Stimulated activated CD8-positive, alpha-beta memory T cell treated with anti-CD3 and anti-CD28 coated beads, Interleukin-4, amount 100 ng/mL, for 24 hours (primary cell): ENCODE measurements at regions not wholly inside any gene's neighbourhood (a gene's known extent, or its start where the extent isn't known, plus 50 kb on each side); places are given as distances from the start of the nearest gene placed in this dataset.

Experiments
- DNase-seq: peaks from one replicate; pipeline ENCODE4 v3.0.0-alpha.2; 2020; ENCODE audit warnings: low read depth

GRCh38 chr7:22676385-22676784 lies 50.6 kb upstream of the IL6 start:
- DNase-seq, result no peak

- DNase-seq, result no peak
These were observed 51.1 kb upstream of the IL6 start for GRCh38 chr7:22675917-22676343.

DNA sequence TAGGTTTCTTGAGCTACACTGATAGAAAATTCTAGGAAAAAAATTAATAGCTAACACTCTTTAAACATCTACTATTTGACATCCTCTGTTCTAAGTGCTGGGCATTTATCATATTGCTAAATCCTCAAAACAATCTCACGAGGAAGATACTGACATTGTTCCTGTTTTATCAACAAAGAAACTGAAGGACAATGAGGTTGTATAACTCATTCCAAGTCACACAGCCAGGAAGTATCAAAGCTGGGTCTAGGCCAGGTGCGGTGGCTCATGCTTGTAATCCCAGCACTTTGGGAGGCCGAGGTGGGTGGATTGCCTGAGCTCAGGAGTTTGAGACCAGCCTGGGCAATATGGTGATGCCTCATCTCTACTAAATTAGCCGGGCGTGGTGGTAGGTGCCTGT lies 51.6 kb upstream of the IL6 start:
- no peak for DNase-seq

- no peak for DNase-seq
These were observed 53.9 kb upstream of the IL6 start for GRCh38 chr7:22672846-22673680.

DNA sequence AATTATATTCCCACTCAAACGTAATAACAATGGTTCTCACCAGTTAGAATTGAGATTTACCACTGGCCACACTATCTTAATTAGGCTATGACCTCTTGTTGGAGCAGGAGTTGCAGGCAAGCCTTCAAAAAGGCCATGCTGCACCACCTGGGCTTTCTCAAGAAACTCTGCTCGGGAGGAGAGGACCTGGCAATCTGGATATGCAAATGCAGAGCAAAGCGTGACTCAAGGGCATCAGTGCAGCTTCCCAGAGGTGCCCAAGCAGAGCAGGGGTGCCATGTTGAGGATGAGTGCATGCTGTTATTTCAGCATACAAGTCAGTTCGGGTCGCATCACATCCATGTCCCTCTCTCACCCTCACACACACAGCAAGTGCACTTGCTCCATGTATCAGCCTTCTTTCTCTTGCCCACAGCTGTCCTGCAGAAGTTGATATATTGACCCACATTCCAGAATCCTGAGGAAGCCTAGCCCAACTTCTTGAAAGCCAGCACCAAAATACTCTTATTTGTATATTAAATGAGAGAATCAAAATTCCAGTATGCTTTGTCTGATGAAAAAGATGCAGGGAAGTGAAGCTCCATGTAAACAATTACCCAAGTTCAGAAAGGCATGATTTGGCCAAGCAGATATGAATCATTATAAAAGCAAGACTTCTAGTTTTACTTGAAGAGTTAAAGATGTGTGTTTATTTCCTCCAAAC lies 55.7 kb upstream of the IL6 start:
- no peak for DNase-seq

DNA sequence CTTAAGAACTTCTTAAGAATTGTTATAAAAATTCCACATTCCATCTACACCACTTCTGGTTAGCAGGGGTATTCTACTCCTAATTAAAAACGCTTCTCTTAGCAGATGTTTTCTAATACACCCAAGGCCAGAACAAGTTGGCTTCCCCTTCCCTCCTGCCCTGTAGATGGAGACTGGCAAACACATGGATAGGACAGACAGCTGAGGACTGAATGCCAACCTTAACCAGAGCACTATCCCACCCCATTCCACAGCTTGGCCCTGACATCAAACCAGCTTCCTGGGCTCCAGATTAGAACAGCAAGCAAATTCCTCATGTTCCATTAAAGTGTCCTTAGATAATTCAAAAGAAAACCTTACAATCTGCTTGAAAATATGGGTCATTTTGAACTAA lies 56.6 kb upstream of the IL6 start:
- no peak for DNase-seq

- DNase-seq, result no peak
These were observed 57.1 kb upstream of the IL6 start for GRCh38 chr7:22669692-22670421.

DNA sequence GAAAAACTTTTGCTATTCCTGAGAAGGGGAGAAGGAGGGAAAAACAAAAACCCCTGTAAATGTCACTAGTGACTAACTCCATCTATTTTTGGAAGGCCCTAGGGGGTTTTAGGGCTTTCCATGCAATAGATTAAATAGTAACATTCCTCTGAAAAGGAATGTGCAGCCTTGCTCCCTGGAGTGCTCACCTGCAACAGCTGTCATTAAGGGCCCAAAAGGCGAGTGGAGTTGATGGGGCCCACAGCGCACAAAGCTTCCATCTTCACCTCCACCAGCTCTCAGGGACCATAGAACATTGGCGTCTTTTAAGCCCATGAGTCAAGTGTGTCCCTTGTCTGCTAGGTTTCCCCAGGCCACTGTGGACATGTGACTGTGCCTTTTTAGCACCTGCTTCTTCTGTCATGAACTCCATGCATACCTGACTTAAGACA lies 58.0 kb upstream of the IL6 start:
- DNase-seq, result no peak

DNA sequence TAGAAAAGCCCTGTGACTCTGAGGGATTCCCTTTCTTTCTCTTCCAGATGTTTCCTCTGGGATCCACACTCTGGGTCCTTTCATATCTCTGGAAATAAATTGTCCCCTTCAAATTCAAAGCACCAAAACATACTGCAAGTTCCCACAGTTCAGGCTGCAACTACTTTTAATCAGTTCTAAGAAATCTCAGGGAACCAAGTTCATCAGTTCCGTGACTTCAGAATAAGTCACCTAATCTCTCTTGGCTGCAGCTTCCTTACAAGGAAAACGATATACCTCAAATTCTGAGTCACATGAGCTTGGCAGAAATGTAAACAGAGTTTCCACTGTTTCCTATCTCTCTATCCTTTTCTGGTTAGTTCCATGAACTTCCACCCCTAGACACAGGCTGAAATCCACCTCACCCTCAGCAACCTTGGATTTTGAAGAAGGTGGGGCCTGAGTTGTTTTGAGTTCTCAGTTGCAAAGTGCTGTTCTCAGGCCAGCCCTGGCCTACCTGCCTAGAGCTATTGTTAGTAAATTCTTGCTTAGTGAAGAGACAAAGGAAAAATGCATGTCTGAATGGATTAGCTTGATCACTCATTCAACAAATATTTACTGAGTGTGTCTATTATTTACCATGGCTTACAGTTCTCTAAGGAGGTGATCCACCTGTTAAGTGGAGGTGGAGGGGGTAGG lies 59.3 kb upstream of the IL6 start:
- DNase-seq, result no peak

DNA sequence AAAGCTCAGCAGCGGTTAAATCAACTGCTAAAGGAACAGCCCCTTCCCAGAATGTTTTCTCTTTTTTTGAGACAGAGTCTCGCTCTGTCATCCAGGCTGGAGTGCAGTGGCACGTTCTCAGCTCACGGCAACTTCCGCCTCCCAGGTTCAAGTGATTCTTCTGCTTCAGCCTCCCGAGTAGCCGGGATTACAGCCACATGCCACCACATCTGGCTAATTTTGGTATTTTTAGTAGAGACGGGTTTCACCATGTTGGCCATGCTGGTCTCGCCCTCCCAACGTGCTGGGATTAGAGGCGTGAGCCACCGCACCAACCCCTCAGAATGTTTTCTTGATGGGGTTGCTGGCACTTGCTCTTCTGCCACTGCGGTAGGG lies 59.8 kb upstream of the IL6 start:
- DNase-seq, result no peak

DNA sequence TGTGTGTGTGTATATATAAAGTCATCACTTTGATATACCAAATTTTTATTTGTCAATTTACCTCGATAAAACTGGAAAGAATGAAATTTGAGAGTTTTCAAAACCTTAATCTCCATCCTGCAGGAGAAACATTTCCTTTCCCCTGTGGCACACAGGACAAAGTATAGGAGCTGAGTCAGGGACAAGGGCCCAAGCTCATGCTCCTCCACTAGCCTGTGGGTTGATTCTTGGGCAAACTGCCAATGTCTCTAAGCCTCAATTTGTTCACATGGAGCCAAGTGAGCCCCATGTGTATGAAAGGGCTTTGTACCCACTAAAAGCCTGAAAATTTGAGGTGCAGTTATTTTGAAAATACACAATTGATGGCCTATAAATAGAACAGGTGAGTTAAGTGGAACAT lies 60.3 kb upstream of the IL6 start:
- DNase-seq, result no peak

DNA sequence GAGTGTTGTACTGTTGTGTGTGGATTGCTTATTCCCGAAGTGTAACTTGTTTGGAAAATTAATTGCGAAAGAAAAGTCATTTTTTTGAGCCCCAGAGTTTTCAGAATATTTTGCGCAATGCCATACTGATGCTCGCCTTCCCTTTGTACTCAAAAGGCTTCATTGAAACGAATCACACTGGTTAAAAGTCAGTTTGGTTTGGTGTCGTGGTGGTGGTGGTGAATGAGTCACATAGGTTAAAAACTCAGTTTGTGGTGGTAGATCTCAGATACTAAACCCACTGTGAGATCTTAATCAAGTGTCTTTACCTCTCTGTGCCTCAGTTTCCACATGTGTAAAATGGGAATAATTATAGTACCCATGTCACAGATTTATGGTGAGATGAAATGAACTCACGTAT lies 61.1 kb upstream of the IL6 start:
- peak; percentile 13 for DNase-seq

DNA sequence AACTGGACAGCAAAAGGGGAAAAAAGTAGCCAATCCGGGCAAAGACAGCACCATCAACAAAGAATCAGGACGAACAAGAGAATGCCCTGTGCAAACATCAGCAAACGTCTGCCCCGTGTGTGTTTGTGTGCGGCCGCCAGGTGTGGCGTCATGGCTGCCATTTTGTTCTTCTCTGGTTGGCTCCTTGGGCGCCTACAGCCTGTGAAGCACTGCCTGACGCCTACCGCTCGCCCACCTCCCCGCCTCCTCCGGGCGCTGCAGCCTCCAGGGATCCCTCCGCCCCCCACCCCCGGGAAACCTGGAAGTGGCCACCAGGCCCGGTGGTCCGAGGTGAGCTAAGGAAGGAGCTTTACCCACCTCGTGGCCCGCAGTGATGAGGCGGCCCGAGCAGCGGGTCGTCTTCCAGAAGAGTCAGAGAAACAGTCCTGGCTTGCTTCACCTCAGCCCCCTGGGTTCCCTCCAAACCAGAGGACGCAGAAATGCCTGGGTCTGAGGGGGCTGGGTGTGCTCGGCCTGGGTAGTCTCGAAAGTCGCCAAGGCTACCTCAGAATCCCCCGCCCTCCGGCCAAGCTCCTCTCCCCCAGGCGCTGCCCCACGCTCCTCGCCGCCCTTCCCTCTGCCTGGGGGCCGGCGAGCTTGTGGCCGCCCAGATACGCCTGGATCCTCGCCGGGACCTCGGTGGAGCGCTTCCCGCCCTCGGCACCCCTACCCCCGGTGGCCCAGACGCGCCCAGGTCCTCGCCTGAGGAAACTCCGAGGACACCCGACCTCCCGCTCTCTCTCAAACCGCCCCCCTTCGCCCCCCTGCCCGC lies 61.8 kb upstream of the IL6 start:
- DNase-seq, result no peak

- no peak for DNase-seq
These were observed 63.3 kb upstream of the IL6 start for GRCh38 chr7:22663721-22664120.

GRCh38 chr7:22663357-22663718 lies 63.7 kb upstream of the IL6 start:
- no peak for DNase-seq

DNA sequence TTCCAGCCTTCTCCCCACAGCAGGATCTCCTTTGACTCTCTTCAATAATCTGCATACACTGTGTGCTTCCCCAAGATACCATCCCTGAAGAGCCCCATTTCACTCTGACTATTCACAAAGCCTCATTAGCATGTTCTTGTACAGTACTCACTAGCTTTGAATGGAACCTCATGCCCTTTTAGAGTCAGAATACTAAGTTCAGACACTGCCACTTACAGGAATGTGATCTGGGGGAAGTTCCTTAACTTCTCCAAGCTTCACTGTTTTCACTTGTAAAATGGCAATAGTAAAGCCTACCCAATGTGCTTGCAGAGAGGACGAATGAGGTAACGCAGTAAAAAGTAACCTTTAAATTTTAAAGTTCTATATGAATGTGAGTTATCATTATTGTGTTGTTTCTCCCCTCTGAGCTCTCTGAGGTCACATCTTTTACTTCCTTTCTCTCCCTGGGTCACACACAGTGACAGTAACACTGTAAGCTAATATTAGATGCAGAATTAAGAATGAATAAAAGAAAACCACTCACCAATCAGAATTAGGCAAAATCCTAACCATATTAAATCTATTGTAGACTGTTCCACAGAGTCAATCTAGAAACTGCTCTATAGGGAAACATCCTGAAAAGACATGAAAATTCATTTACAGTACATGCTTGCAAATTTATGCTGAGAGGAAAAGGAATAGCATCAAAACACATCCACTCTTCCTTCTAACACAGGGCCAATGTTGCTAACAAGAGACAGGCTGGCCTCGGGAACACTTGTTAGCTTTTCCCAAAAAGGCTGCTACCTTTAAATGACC lies 64.2 kb upstream of the IL6 start:
- no peak for DNase-seq

DNA sequence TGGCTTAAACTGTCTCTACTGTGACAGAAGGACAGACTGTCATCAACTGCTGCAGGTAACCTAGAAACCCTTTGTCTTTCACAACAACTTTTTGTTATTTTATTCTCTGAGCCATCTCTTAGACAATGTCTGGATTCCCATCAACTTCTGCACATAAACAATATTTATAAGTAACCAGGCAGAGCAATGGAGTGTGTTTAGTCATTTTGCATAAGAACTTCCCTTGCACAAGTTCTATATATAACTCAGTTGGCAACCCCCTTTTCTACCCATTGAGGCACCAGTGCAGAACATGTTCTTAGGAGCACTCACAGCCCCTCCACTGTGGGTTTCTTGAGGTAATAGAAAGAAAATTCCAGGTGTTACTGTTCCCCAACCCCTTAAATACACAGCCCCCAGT lies 65.0 kb upstream of the IL6 start:
- DNase-seq, result no peak

DNA sequence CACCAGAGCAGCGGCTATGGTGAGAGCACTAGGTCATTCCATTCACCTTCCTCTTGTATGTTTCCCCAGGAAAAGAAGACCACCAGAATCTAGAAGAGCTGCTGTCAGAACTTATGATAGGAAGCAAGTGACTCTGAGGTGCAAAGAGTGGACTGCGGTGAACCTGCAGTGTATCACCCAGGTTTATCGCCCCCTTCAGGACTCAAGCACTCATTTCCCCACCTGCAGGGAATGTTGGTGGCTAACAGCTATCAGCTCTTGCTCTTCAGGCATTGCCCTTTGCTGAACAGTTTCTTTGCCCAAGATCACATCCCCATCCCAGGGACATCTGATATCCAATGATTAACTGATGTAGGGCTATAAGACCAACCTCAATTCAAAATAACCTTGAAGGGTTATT lies 66.3 kb upstream of the IL6 start:
- no peak for DNase-seq

DNA sequence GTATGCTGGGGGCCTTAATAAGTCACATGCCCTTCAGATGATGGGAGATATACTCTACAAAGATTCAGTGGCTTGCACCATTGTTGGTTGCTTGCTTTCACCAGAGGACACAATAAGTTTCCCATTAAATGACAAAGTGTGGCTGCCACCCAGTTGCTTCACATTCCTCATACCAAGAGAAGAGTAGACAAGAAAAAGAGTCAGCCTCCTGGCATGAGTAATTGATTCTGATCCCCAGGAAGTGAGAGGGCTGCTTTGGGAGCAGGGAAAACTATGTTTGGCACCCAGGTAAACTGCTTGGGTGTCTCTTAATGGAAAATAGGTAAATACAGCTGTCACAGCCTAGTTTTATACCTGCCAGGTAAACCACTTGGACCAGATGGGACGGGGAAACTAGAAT lies 66.7 kb upstream of the IL6 start:
- no peak for DNase-seq

DNA sequence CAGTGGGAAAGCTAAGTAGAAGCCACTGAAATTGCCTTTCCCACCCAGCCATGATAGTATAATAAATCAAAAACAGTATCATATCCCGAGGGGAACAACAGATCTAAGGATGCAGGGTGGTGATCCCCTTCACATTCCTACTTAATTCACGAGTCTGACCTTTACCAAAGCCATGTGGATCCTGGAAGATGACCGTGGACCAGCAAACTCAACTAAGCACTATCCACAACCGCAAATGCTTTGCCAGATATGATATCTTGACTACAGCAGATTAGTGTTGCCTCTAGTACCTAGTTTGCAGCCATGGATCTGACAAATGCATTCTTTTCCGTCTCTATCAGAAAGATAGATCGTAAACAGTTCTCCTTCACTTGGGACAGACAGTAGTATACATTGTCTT lies 67.3 kb upstream of the IL6 start:
- DNase-seq, result no peak

GRCh38 chr7:22658031-22658430 lies 69.0 kb upstream of the IL6 start:
- no peak for DNase-seq
